SK-N-SH (cell line): ENCODE measurements at regions not wholly inside any gene's neighbourhood (a gene's known extent, or its start where the extent isn't known, plus 50 kb on each side); places are given as distances from the start of the nearest gene placed in this dataset.

Experiments
- CTCF ChIA-PET: fragments of 300-600, 350-600 bp; formaldehyde crosslinking; extraction: SDS; loops from one replicate; lab custom pipeline; 2021; lab: Yijun Ruan, JAX
- POLR2A ChIA-PET: fragments of 350-600 bp; sonication (Branson Sonifier 250); formaldehyde crosslinking; extraction: SDS; loops from one replicate; lab custom pipeline; 2020; ENCODE audit warnings: antibody characterized with exemption, inconsistent platforms; lab: Yijun Ruan, JAX
- DNase-seq: peaks from one replicate; pipeline ENCODE4 v3.0.0; 2012
- H2AFZ ChIP-seq: fragments of 200-600 bp; sonication (generic); 2 replicates; pipeline ENCODE4 v1.8.1; 2016; ENCODE audit warnings: antibody characterized with exemption, mild to moderate bottlenecking, low read depth
- H3F3A ChIP-seq: fragments of 200-600 bp; sonication (generic); replicated peaks from 2 replicates; pipeline ENCODE3; 2016; ENCODE audit warnings: antibody characterized with exemption, mild to moderate bottlenecking; ENCODE audit not compliant: insufficient read depth
- H3K27ac ChIP-seq, 2 experiments: fragments of 200-500 bp in 1 of 2; fragments of 200-600 bp in 1 of 2; sonication (Bioruptor generic) in 1 of 2; sonication (generic), shearing (Covaris generic) in 1 of 2; 2 replicates each; pipeline versions ENCODE4 v1.5.1 to v1.6.1; 2014 to 2016; ENCODE audit warnings: low read depth in 2 of 2, inconsistent platforms in 1 of 2, low read length in 1 of 2, mild to moderate bottlenecking in 1 of 2, mixed read lengths in 1 of 2
- H3K27me3 ChIP-seq: fragments of 200-600 bp; sonication (generic), shearing (Covaris generic); 2 replicates; pipeline ENCODE4 v1.6.1; 2016; ENCODE audit warnings: mixed run types; ENCODE audit not compliant: insufficient read depth
- H3K36me3 ChIP-seq, 2 experiments: fragments of 200-500 bp in 1 of 2; fragments of 200-600 bp in 1 of 2; sonication (Bioruptor generic) in 1 of 2; sonication (generic) in 1 of 2; replicated peaks in 1 of 2; 2 replicates each; pipeline versions ENCODE3 to v1.5.1; 2014 to 2016; ENCODE audit warnings: low read length in 1 of 2, mild to moderate bottlenecking in 1 of 2; ENCODE audit not compliant: insufficient read depth in 2 of 2, control insufficient read depth in 1 of 2
- H3K4me1 ChIP-seq, 2 experiments: fragments of 200-500 bp in 1 of 2; fragments of 200-600 bp in 1 of 2; sonication (Bioruptor generic) in 1 of 2; sonication (generic), shearing (Covaris generic) in 1 of 2; 2 replicates each; pipeline versions ENCODE4 v1.5.1 to v1.6.1; 2014 to 2016; ENCODE audit warnings: low read depth in 1 of 2, low read length in 1 of 2, mixed run types in 1 of 2; ENCODE audit not compliant: insufficient read depth in 2 of 2, control insufficient read depth in 1 of 2
- H3K4me2 ChIP-seq: fragments of 200-600 bp; sonication (generic), shearing (Covaris generic); 2 replicates; pipeline ENCODE4 v1.6.1; 2017; ENCODE audit warnings: mixed run types
- H3K4me3 ChIP-seq, 2 experiments: fragments of 200-500 bp in 1 of 2; fragments of 200-600 bp in 1 of 2; sonication (Bioruptor generic) in 1 of 2; sonication (generic), shearing (Covaris generic) in 1 of 2; 2 replicates each; pipeline versions ENCODE4 v1.5.1 to v1.8.1; 2014 to 2016; ENCODE audit warnings: low read depth in 2 of 2, inconsistent platforms in 1 of 2, low read length in 1 of 2, mild to moderate bottlenecking in 1 of 2, mixed read lengths in 1 of 2, moderate library complexity in 1 of 2
- H3K79me2 ChIP-seq: fragments of 200-600 bp; sonication (generic); 2 replicates; pipeline ENCODE4 v1.8.1; 2017; ENCODE audit warnings: mild to moderate bottlenecking; ENCODE audit not compliant: insufficient read depth
- H3K9ac ChIP-seq: fragments of 200-600 bp; sonication (generic); 2 replicates; pipeline ENCODE4 v1.6.1; 2017; ENCODE audit warnings: mixed run types
- H3K9me2 ChIP-seq: fragments of 200-600 bp; sonication (generic); 2 replicates; pipeline ENCODE4 v1.6.1; 2017; ENCODE audit warnings: mixed run types
- H3K9me3 ChIP-seq: fragments of 200-600 bp; sonication (generic); 2 replicates; pipeline ENCODE4 v1.6.1; 2017; ENCODE audit warnings: mixed run types, mild to moderate bottlenecking, moderate library complexity
- H4K20me1 ChIP-seq: fragments of 200-600 bp; sonication (generic); 2 replicates; pipeline ENCODE4 v1.6.1; 2017; ENCODE audit warnings: mild to moderate bottlenecking, mixed run types; ENCODE audit not compliant: insufficient read depth
- EP300 ChIP-seq, 2 experiments: IDR thresholded peaks; 2 replicates each; pipeline versions ENCODE4 v1.4.0 to v1.6.1; 2012; ENCODE audit warnings: borderline replicate concordance in 1 of 2, low read depth in 1 of 2, low read length in 1 of 2
- GABPA ChIP-seq: IDR thresholded peaks from 2 replicates; pipeline ENCODE4 v1.4.0; 2012; ENCODE audit warnings: low read depth, mild to moderate bottlenecking
- GATA2 ChIP-seq: sonication (generic); formaldehyde crosslinking; IDR thresholded peaks from 2 replicates; pipeline ENCODE4 v1.5.0; 2020; ENCODE audit warnings: mild to moderate bottlenecking, missing genetic modification reagents
- JUND ChIP-seq: IDR thresholded peaks from 2 replicates; pipeline ENCODE4 v1.4.0; 2012
- SIN3A ChIP-seq: IDR thresholded peaks from 2 replicates; pipeline ENCODE4 v1.6.1; 2012; ENCODE audit warnings: low read depth, mild to moderate bottlenecking, low read length, moderate library complexity, borderline replicate concordance
- TAF1 ChIP-seq: IDR thresholded peaks from 2 replicates; pipeline ENCODE4 v1.6.1; 2012; ENCODE audit warnings: low read depth, mild to moderate bottlenecking, low read length, moderate library complexity, borderline replicate concordance
- TCF12 ChIP-seq: IDR thresholded peaks from 2 replicates; pipeline ENCODE4 v1.4.0; 2012
- USF2 ChIP-seq: fragments of 150-350 bp; IDR thresholded peaks from 2 replicates; pipeline ENCODE4 v1.6.1; 2017; ENCODE audit warnings: antibody characterized with exemption, low read length, low read depth, borderline replicate concordance
- WGBS: methylation state at CpG from one replicate; pipeline ENCODE4 v1.1.6; 2017; ENCODE audit warnings: low lambda C conversion rate; 5-methylcytosine and 5-hydroxymethylcytosine counted together
- TF ChIP-seq, protein P1 (sequence below): IDR thresholded peaks from 2 replicates; pipeline ENCODE4 v1.6.1; 2012; ENCODE audit warnings: mild to moderate bottlenecking, low read depth, low read length, moderate library complexity

DNA sequence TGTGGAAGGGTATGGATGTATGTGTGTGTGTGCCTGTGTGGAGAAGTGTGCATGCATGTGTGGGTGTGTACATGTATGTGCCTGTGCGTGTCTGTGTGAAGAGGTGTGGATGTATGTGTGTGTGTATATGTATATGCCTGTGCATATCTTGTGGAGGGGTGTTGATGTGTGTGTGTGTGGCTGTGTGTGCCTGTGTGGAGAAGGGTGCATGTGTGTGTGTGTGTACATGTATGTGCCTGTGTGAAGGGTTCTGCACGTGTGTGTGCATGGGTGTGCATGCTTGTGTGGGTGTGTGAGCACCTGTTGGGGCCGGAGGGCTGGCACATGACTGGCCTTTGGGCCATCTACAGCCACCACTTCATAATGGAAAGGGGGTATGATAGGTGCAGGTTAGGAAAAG, 291.4 kb downstream of the IRX2 start:
- TF ChIP-seq TAF1 (no peak), USF2 (no peak), TCF12 (no peak), EP300 (IDR thresholded peaks at IDR 0.05; ENCODE audit: borderline replicate concordance in 1 of 2, low read depth in 1 of 2, low read length in 1 of 2) (no peak), JUND (no peak)
- TF ChIP-seq, protein P1, sequence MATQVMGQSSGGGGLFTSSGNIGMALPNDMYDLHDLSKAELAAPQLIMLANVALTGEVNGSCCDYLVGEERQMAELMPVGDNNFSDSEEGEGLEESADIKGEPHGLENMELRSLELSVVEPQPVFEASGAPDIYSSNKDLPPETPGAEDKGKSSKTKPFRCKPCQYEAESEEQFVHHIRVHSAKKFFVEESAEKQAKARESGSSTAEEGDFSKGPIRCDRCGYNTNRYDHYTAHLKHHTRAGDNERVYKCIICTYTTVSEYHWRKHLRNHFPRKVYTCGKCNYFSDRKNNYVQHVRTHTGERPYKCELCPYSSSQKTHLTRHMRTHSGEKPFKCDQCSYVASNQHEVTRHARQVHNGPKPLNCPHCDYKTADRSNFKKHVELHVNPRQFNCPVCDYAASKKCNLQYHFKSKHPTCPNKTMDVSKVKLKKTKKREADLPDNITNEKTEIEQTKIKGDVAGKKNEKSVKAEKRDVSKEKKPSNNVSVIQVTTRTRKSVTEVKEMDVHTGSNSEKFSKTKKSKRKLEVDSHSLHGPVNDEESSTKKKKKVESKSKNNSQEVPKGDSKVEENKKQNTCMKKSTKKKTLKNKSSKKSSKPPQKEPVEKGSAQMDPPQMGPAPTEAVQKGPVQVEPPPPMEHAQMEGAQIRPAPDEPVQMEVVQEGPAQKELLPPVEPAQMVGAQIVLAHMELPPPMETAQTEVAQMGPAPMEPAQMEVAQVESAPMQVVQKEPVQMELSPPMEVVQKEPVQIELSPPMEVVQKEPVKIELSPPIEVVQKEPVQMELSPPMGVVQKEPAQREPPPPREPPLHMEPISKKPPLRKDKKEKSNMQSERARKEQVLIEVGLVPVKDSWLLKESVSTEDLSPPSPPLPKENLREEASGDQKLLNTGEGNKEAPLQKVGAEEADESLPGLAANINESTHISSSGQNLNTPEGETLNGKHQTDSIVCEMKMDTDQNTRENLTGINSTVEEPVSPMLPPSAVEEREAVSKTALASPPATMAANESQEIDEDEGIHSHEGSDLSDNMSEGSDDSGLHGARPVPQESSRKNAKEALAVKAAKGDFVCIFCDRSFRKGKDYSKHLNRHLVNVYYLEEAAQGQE, result no peak
- TF ChIP-seq, all 33 proteins: peak for 0
- no peak for DNase-seq
- 0% methylated on average over 3 of the region's 3 CpGs for WGBS
- POLR2A ChIA-PET, result no interaction called here
- Histone ChIP-seq H3K79me2 (no peaks in the 10 kb centered on the region), H3F3A (no peaks in the 10 kb centered on the region), H2AFZ (no peak overlapping the region), H3K9me2 (no peaks in the 10 kb centered on the region), H3K4me3 (no peak overlapping the region), H3K36me3 (no peaks in the 10 kb centered on the region), H4K20me1 (no peaks in the 10 kb centered on the region), H3K4me2 (no peak overlapping the region), H3K9ac (no peak overlapping the region), H3K27ac (no peak overlapping the region), H3K4me1 (no peaks in the 10 kb centered on the region), H3K9me3 (no peaks in the 10 kb centered on the region), H3K27me3 (peaks cover 19% of the 10 kb centered on the region)
- CTCF ChIA-PET, result no interaction called here

DNA sequence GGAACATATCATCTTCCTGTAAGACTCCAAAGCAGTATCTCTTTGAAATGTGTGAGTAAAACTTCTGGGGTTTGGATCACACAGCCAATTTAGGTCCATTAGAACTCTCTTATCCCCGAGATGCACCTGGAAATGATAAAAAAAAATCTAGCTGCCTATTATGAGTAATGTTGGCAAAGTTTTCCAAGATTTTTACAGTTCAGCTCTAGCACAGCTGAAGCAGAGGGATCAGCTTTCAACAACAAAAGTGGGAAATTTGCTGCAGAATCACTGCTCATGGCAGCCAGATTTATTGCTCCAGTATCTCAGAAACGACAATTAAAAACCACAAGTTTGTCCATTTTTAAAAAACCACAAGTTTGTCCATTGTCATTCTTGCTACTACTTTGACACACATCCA, 292.2 kb downstream of the IRX2 start:
- Histone ChIP-seq H3K36me3 (no peaks in the 10 kb centered on the region), H3K9me2 (no peaks in the 10 kb centered on the region), H3K9ac (no peak overlapping the region), H3K4me3 (no peak overlapping the region), H4K20me1 (no peaks in the 10 kb centered on the region), H2AFZ (no peak overlapping the region), H3K27me3 (peaks cover 15% of the 10 kb centered on the region), H3K27ac (no peak overlapping the region), H3K79me2 (no peaks in the 10 kb centered on the region), H3K4me1 (no peaks in the 10 kb centered on the region), H3K4me2 (no peak overlapping the region), H3K9me3 (no peaks in the 10 kb centered on the region), H3F3A (no peaks in the 10 kb centered on the region)
- CTCF ChIA-PET, result no interaction called here
- POLR2A ChIA-PET, result no interaction called here
- DNase-seq, result no peak
- TF ChIP-seq GABPA, result no peak
- TF ChIP-seq GATA2 (CRISPR knock-in tag), result no peak
- TF ChIP-seq SIN3A, result no peak
- WGBS, result 0% methylated on average over 2 of the region's 2 CpGs
